HepG2 (cell line): ENCODE measurements at regions not wholly inside any gene's neighbourhood (a gene's known extent, or its start where the extent isn't known, plus 50 kb on each side); places are given as distances from the start of the nearest gene placed in this dataset.

Experiments
- ATAC-seq: fragments of 200-7000 bp; cut with Tn5 transposase; 3 replicates; pipeline ENCODE4 v1.9.1; 2020; ENCODE audit warnings: mild to moderate bottlenecking, moderate library complexity
- BruUV-seq: library from RNA; stranded (reverse); fragments of 400-500 nt; replicated peaks from 2 replicates; lab custom pipeline; 2021; lab: Mats Ljungman, UMichigan
- CTCF ChIA-PET: fragments of 300-600 bp; formaldehyde crosslinking; extraction: SDS; loops from one replicate; lab custom pipeline; 2021; ENCODE audit warnings: low total read pairs, inconsistent platforms, low intra/inter-chr PET ratio; lab: Yijun Ruan, JAX
- POLR2A ChIA-PET: fragments of 350-600 bp; sonication (Branson Sonifier 250); formaldehyde crosslinking; loops from one replicate; lab custom pipeline; 2020; ENCODE audit warnings: antibody characterized with exemption, inconsistent platforms; lab: Yijun Ruan, JAX
- DNase-seq: peaks from one replicate; pipeline ENCODE4 v3.0.0-alpha.2; 2015; ENCODE audit warnings: low spot score
- FAIRE-seq: peaks from 3 replicates; lab custom pipeline; 2011; peaks lifted over from hg19 to GRCh38; lab: Jason Lieb, UNC
- H2AFZ ChIP-seq: one replicate; pipeline ENCODE4 v1.6.1; 2011; ENCODE audit warnings: low read length, inconsistent platforms
- H3K27ac ChIP-seq: fragments of 300-600 bp; 3 replicates; pipeline ENCODE4 v1.8.0; 2011; ENCODE audit warnings: mixed run types, mild to moderate bottlenecking, mixed read lengths, low read length, inconsistent platforms; ENCODE audit not compliant: insufficient read depth; ENCODE audit errors: extremely low read length
- H3K27me3 ChIP-seq, 2 experiments: fragments of 200-600 bp in 1 of 2; 2 replicates in 1 of 2; 3 replicates in 1 of 2; pipeline versions ENCODE4 v1.6.0 to v1.8.0; 2011; ENCODE audit warnings: low read length in 2 of 2, mild to moderate bottlenecking in 2 of 2, moderate library complexity in 2 of 2, inconsistent platforms in 1 of 2; ENCODE audit not compliant: insufficient read depth in 2 of 2, control insufficient read depth in 1 of 2
- H3K36me3 ChIP-seq, 2 experiments: fragments of 200-600 bp in 1 of 2; replicated peaks in 1 of 2; 2 replicates in 1 of 2; 3 replicates in 1 of 2; pipeline versions ENCODE4 v1.5.1 to v1.8.0; 2011; ENCODE audit warnings: low read length in 2 of 2, inconsistent platforms in 1 of 2; ENCODE audit not compliant: insufficient read depth in 2 of 2, control insufficient read depth in 1 of 2
- H3K4me1 ChIP-seq: 2 replicates; pipeline ENCODE4 v1.5.1; 2012; ENCODE audit warnings: low read length, inconsistent platforms; ENCODE audit not compliant: insufficient read depth
- H3K4me2 ChIP-seq: 2 replicates; pipeline ENCODE4 v1.6.0; 2011; ENCODE audit warnings: low read depth, low read length, inconsistent platforms
- H3K4me3 ChIP-seq, 3 experiments: fragments of 200-600 bp in 1 of 3; sonication (generic), shearing (Covaris generic) in 1 of 3; replicated peaks in 1 of 3; 2 replicates each; pipeline ENCODE4 v1.5.1; 2011 to 2016; ENCODE audit warnings: low read length in 3 of 3, inconsistent platforms in 2 of 3, low read depth in 2 of 3, mild to moderate bottlenecking in 2 of 3, control low read depth in 1 of 3, mixed read lengths in 1 of 3; ENCODE audit not compliant: insufficient read depth in 1 of 3
- H3K79me2 ChIP-seq: one replicate; pipeline ENCODE4 v1.6.1; 2011; ENCODE audit warnings: low read length, inconsistent platforms; ENCODE audit not compliant: insufficient read depth
- H3K9ac ChIP-seq: 2 replicates; pipeline ENCODE4 v1.6.0; 2011; ENCODE audit warnings: mild to moderate bottlenecking, low read depth, low read length, inconsistent platforms; ENCODE audit not compliant: insufficient read depth
- H3K9me3 ChIP-seq: 2 replicates; pipeline ENCODE4 v1.5.1; 2012; ENCODE audit warnings: mild to moderate bottlenecking, low read length
- H4K20me1 ChIP-seq: 2 replicates; pipeline ENCODE4 v1.6.0; 2011; ENCODE audit warnings: inconsistent platforms, mild to moderate bottlenecking, low read length, moderate library complexity; ENCODE audit not compliant: insufficient read depth
- FOXA1 ChIP-seq, 2 experiments: fragments of 450-650 bp in 1 of 2; sonication (generic) in 1 of 2; formaldehyde crosslinking in 1 of 2; IDR thresholded peaks; 2 replicates each; pipeline versions ENCODE4 v1.4.0 to v1.6.1; 2016 to 2020; ENCODE audit warnings: missing genetic modification reagents in 1 of 2
- FOXA3 ChIP-seq: IDR thresholded peaks from 2 replicates; pipeline ENCODE4 v1.6.1; 2016; ENCODE audit warnings: missing genetic modification reagents, missing compliant biosample characterization
- MEF2D ChIP-seq: sonication (generic); formaldehyde crosslinking; IDR thresholded peaks from 2 replicates; pipeline ENCODE4 v1.5.1; 2020; ENCODE audit warnings: mild to moderate bottlenecking, missing genetic modification reagents
- NFYC ChIP-seq: IDR thresholded peaks from 2 replicates; pipeline ENCODE4 v1.6.1; 2016; ENCODE audit warnings: missing genetic modification reagents, missing compliant biosample characterization
- SALL2 ChIP-seq: sonication (generic); formaldehyde crosslinking; IDR thresholded peaks from 2 replicates; pipeline ENCODE4 v1.8.1; 2023; ENCODE audit warnings: mild to moderate bottlenecking, missing genetic modification reagents, inconsistent platforms
- SPEN ChIP-seq: sonication (generic); formaldehyde crosslinking; IDR thresholded peaks from 2 replicates; pipeline ENCODE4 v1.5.1; 2020; ENCODE audit warnings: low read depth, mild to moderate bottlenecking, missing genetic modification reagents
- ZNF703 ChIP-seq: sonication (generic); formaldehyde crosslinking; IDR thresholded peaks from 2 replicates; pipeline ENCODE4 v1.5.1; 2020; ENCODE audit warnings: missing genetic modification reagents, mild to moderate bottlenecking, moderate library complexity, borderline replicate concordance
- WGBS: methylation state at CpG from one replicate; pipeline ENCODE4 v1.1.6; 2017; ENCODE audit warnings: low lambda C conversion rate; 5-methylcytosine and 5-hydroxymethylcytosine counted together
- in situ Hi-C: cut with HindIII; loops from 2 replicates; pipeline ENCODE4 v1.10.0; 2017; ENCODE audit warnings: low pct_unique_long_range_greater_than_20kb; ENCODE audit not compliant: extremely low pct_ligation_motif_present
- intact Hi-C: fragments of 100-400 bp; cut with micrococcal nuclease; formaldehyde crosslinking; loops from one replicate; pipeline ENCODE4 v1.10.0; 2022; ENCODE audit not compliant: unreplicated experiment
- TF ChIP-seq, protein P1 (sequence below): sonication (generic); formaldehyde crosslinking; IDR thresholded peaks from 2 replicates; pipeline ENCODE4 v1.4.0; 2020; ENCODE audit warnings: missing genetic modification reagents
- TF ChIP-seq, protein P2 (sequence below): sonication (generic); formaldehyde crosslinking; IDR thresholded peaks from 2 replicates; pipeline ENCODE4 v1.4.0; 2020; ENCODE audit warnings: missing genetic modification reagents
- TF ChIP-seq, protein P3 (sequence below): sonication (generic); formaldehyde crosslinking; IDR thresholded peaks from 2 replicates; pipeline ENCODE4 v1.4.0; 2020; ENCODE audit warnings: mild to moderate bottlenecking, missing genetic modification reagents

DNA sequence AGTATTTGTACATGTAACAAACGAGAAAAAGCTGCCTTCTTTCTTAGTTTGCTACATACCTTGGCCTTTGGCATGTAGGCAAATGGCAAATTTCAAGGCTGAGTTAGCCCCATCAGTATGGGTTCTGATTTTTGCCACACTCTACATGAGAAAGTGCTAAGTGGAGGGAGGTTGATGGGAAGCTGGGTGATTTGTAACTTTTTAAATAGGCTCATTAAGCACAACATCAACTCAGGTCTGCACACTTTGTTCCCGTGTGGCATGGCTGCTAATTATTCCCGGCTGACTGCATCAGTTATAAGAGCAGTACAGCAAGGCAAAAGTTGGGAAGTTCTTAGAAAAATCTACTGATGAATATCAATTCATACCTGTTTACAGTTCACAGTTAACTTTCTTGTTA, 172.8 kb upstream of the MAP3K7 start (continued):
- no peak for TF ChIP-seq MEF2D

DNA sequence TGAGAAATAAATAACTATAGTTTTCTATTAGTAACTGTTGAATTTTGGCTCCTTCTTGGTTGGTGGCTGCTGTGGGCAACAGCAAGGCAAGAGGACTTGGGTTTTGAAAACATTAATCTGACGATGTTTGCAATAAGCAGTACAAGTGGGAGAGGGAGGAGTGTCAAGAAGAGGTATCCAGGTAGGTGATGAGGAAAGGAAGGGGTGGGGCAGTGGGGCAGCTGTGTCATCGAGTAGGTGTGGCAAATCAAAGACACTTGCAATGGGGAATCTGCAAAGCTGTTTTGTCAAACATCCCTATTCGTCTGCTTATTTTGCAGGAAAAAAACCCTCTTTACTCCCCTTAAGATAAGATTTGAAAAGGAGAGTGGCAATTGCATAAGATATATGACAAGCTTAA, 171.9 kb upstream of the MAP3K7 start:
- FAIRE-seq (no peak), ATAC-seq (no peak), DNase-seq (no peak)
- H3K4me1 ChIP-seq, result no peaks in the 10 kb centered on the region
- no peak for TF ChIP-seq SALL2 (CRISPR knock-in tag)
- no peak for TF ChIP-seq NFYC (CRISPR knock-in tag)
- no peak for TF ChIP-seq ZNF703 (CRISPR knock-in tag)
- POLR2A ChIA-PET, result no interaction called here
- BruUV-seq, result no TSS peak
- H4K20me1 ChIP-seq, result no peaks in the 10 kb centered on the region
- H3K79me2 ChIP-seq, result no peaks in the 10 kb centered on the region
- intact Hi-C loops, result no loop called here
- no peaks in the 10 kb centered on the region for H3K36me3 ChIP-seq
- CTCF ChIA-PET, result no interaction called here
- in situ Hi-C loops, result no loop called here
- no peak overlapping the region for H3K27ac ChIP-seq
- no peak overlapping the region for H2AFZ ChIP-seq
- H3K9me3 ChIP-seq, result no peaks in the 10 kb centered on the region
- no peaks in the 10 kb centered on the region for H3K27me3 ChIP-seq
- WGBS, result 2% methylated on average over 3 of the region's 3 CpGs
- H3K4me3 ChIP-seq, result no peak overlapping the region
- H3K9ac ChIP-seq, result no peak overlapping the region
- H3K4me2 ChIP-seq, result no peak overlapping the region

DNA sequence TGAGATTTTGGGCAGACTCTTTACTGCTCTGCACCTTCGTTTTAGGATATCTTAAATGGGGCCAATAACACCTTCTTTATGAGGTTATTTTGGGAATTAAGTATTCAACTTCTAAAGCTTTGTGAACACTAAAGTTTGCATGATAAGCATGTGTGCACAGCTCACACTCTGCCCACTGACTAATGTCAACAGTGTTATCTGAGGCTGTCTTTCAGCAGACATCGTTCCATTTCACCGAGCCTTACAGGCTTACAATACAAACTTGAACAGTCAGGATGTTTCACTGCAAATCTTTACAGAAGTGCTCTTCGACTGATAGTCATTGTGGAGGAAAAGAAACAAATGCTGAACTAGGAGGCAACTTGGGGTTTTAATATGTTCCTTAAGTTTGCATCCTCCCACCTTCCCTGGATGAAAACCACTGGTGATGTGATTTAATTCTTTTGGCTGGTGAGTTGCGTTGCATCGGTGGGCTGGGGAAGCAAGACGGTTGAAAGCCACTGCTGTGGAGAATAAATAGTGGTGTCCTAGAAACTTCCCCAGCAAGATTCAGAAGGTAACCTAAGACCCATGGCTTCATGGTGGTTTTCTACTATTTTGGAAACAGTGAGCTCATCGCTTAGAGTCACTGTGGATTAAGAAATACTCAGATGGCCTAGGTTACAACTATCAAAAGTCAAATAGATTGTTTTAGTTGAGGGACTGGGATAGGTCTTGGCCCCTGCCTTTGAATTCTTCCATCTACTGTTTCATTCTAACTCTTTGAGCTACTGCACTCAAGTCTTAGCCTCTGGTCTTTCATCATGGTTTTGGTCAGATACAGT, 167.2 kb upstream of the MAP3K7 start:
- no peak overlapping the region for H3K4me3 ChIP-seq
- no peaks in the 10 kb centered on the region for H4K20me1 ChIP-seq
- DNase-seq (no peak), ATAC-seq (peak; percentile 57; the same call in 2 of the 3 replicates), FAIRE-seq (no peak)
- no peaks in the 10 kb centered on the region for H3K4me1 ChIP-seq
- CTCF ChIA-PET, result no interaction called here
- in situ Hi-C loops, result no loop called here
- H3K4me2 ChIP-seq, result no peak overlapping the region
- 2% methylated on average over 8 of the region's 8 CpGs for WGBS
- H3K36me3 ChIP-seq, result no peaks in the 10 kb centered on the region
- no TSS peak for BruUV-seq
- TF ChIP-seq, protein P1, sequence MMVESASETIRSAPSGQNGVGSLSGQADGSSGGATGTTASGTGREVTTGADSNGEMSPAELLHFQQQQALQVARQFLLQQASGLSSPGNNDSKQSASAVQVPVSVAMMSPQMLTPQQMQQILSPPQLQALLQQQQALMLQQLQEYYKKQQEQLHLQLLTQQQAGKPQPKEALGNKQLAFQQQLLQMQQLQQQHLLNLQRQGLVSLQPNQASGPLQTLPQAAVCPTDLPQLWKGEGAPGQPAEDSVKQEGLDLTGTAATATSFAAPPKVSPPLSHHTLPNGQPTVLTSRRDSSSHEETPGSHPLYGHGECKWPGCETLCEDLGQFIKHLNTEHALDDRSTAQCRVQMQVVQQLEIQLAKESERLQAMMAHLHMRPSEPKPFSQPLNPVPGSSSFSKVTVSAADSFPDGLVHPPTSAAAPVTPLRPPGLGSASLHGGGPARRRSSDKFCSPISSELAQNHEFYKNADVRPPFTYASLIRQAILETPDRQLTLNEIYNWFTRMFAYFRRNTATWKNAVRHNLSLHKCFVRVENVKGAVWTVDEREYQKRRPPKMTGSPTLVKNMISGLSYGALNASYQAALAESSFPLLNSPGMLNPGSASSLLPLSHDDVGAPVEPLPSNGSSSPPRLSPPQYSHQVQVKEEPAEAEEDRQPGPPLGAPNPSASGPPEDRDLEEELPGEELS (CRISPR knock-in tag), result no peak
- TF ChIP-seq, protein P2, sequence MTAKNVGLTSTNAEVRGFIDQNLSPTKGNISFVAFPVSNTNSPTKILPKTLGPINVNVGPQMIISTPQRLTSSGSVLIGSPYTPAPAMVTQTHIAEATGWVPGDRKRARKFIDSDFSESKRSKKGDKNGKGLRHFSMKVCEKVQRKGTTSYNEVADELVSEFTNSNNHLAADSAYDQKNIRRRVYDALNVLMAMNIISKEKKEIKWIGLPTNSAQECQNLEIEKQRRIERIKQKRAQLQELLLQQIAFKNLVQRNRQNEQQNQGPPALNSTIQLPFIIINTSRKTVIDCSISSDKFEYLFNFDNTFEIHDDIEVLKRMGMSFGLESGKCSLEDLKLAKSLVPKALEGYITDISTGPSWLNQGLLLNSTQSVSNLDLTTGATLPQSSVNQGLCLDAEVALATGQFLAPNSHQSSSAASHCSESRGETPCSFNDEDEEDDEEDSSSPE, result no peak
- TF ChIP-seq, protein P3, sequence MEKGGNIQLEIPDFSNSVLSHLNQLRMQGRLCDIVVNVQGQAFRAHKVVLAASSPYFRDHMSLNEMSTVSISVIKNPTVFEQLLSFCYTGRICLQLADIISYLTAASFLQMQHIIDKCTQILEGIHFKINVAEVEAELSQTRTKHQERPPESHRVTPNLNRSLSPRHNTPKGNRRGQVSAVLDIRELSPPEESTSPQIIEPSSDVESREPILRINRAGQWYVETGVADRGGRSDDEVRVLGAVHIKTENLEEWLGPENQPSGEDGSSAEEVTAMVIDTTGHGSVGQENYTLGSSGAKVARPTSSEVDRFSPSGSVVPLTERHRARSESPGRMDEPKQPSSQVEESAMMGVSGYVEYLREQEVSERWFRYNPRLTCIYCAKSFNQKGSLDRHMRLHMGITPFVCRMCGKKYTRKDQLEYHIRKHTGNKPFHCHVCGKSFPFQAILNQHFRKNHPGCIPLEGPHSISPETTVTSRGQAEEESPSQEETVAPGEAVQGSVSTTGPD (CRISPR knock-in tag), result no peak
- no peak for TF ChIP-seq FOXA3 (CRISPR knock-in tag)
- TF ChIP-seq SPEN, result no peak
- no peak for TF ChIP-seq FOXA1 (IDR thresholded peaks at IDR 0.05)
- TF ChIP-seq FOXA1 (CRISPR knock-in tag; IDR thresholded peaks at IDR 0.05), result peak; percentile 38; the same call in 1 of the 2 replicates
- H3K9me3 ChIP-seq, result no peaks in the 10 kb centered on the region
- POLR2A ChIA-PET, result no interaction called here
- H3K79me2 ChIP-seq, result no peaks in the 10 kb centered on the region
- no peak overlapping the region for H3K27ac ChIP-seq
- H3K9ac ChIP-seq, result no peak overlapping the region
- intact Hi-C loops, result no loop called here
- no peaks in the 10 kb centered on the region for H3K27me3 ChIP-seq
- H2AFZ ChIP-seq, result no peak overlapping the region
